GM12891 (cell line): ENCODE measurements at regions not wholly inside any gene's neighbourhood (a gene's known extent, or its start where the extent isn't known, plus 50 kb on each side); places are given as distances from the start of the nearest gene placed in this dataset.

ENCODE experiments used
- DNase-seq: peaks from one replicate; pipeline ENCODE4 v3.0.0; 2011; ENCODE audit warnings: low spot score; ENCODE audit not compliant: insufficient read length
- FAIRE-seq: peaks from 2 replicates; lab custom pipeline; 2011; peaks lifted over from hg19 to GRCh38; lab: Jason Lieb, UNC
- PAX5 ChIP-seq: IDR thresholded peaks from 2 replicates; pipeline ENCODE4 v1.6.1; 2011; ENCODE audit warnings: low read length, moderate library complexity, mild to moderate bottlenecking; ENCODE audit not compliant: insufficient read depth, severe bottlenecking
- POLR2A ChIP-seq: IDR thresholded peaks from 2 replicates; pipeline ENCODE4 v1.6.1; 2011; ENCODE audit warnings: low read depth, low read length, control low read depth
- POLR2AphosphoS5 ChIP-seq: IDR thresholded peaks from 2 replicates; pipeline ENCODE4 v1.6.1; 2011; ENCODE audit warnings: low read depth, low read length, control low read depth
- POU2F2 ChIP-seq: IDR thresholded peaks from 2 replicates; pipeline ENCODE4 v1.6.1; 2011; ENCODE audit warnings: low read depth, mild to moderate bottlenecking, control low read depth, low read length, moderate library complexity
- SPI1 ChIP-seq: IDR thresholded peaks from 2 replicates; pipeline ENCODE4 v1.6.1; 2011; ENCODE audit warnings: low read depth, low read length, control low read depth
- TAF1 ChIP-seq: IDR thresholded peaks from 2 replicates; pipeline ENCODE4 v1.6.1; 2011; ENCODE audit warnings: low read depth, low read length, control low read depth

- DNase-seq (no peak), FAIRE-seq (no peak)
- TF ChIP-seq POLR2A, result no peak
- no peak for TF ChIP-seq TAF1
- TF ChIP-seq SPI1, result no peak
- TF ChIP-seq PAX5, result no peak
- TF ChIP-seq POLR2AphosphoS5, result no peak
- TF ChIP-seq POU2F2, result no peak
Measured at GRCh38 chr5:171646102-171647042, 139.2 kb upstream of the SMIM23 start.

GRCh38 chr5:171647043-171647903 is 138.3 kb upstream of the SMIM23 start:
- no peak for TF ChIP-seq PAX5
- no peak for TF ChIP-seq SPI1
- TF ChIP-seq POU2F2, result no peak
- no peak for TF ChIP-seq POLR2A
- TF ChIP-seq TAF1, result no peak
- TF ChIP-seq POLR2AphosphoS5, result no peak
- no peak for FAIRE-seq
- DNase-seq, result no peak

GRCh38 chr5:171647904-171648260 is 137.7 kb upstream of the SMIM23 start:
- no peak for DNase-seq
- TF ChIP-seq SPI1 (no peak), POLR2AphosphoS5 (no peak), POLR2A (no peak), TAF1 (no peak), PAX5 (no peak), POU2F2 (no peak)
- FAIRE-seq, result no peak

GRCh38 chr5:171648279-171649074 is 137.1 kb upstream of the SMIM23 start:
- DNase-seq (no peak), FAIRE-seq (no peak)
- TF ChIP-seq POLR2AphosphoS5 (no peak), POU2F2 (no peak), TAF1 (no peak), SPI1 (no peak), POLR2A (no peak), PAX5 (no peak)

GRCh38 chr5:171649075-171649401 is 136.6 kb upstream of the SMIM23 start:
- FAIRE-seq (no peak), DNase-seq (no peak)
- TF ChIP-seq POU2F2, result no peak
- TF ChIP-seq POLR2A, result no peak
- no peak for TF ChIP-seq PAX5
- TF ChIP-seq POLR2AphosphoS5, result no peak

- FAIRE-seq (no peak), DNase-seq (no peak)
- TF ChIP-seq SPI1 (no peak), POU2F2 (no peak), POLR2AphosphoS5 (no peak), PAX5 (no peak), POLR2A (no peak), TAF1 (no peak)
Measured at GRCh38 chr5:171650597-171650996, 135.0 kb upstream of the SMIM23 start.

- no peak for TF ChIP-seq PAX5
- TF ChIP-seq POLR2AphosphoS5, result no peak
- TF ChIP-seq POLR2A, result no peak
- no peak for TF ChIP-seq POU2F2
- TF ChIP-seq TAF1, result no peak
- TF ChIP-seq SPI1, result no peak
- FAIRE-seq (no peak), DNase-seq (no peak)
Measured at GRCh38 chr5:171651102-171651501, 134.5 kb upstream of the SMIM23 start.

GRCh38 chr5:171654881-171655280 is 130.7 kb upstream of the SMIM23 start:
- no peak for FAIRE-seq

GRCh38 chr5:171657473-171657872 is 128.1 kb upstream of the SMIM23 start:
- TF ChIP-seq SPI1, result no peak
- DNase-seq, result no peak
- FAIRE-seq, result no peak

More at GRCh38 chr5:171654881-171655280, 130.7 kb upstream of the SMIM23 start:
- DNase-seq, result no peak
- no peak for TF ChIP-seq POLR2A
- TF ChIP-seq POLR2AphosphoS5, result no peak
- no peak for TF ChIP-seq TAF1
- no peak for TF ChIP-seq PAX5
- TF ChIP-seq SPI1, result no peak
- TF ChIP-seq POU2F2, result no peak

- TF ChIP-seq POLR2AphosphoS5 (no peak), POU2F2 (no peak), SPI1 (no peak), POLR2A (no peak), TAF1 (no peak), PAX5 (no peak)
- DNase-seq (no peak), FAIRE-seq (no peak)
Measured at GRCh38 chr5:171659896-171660295, 125.7 kb upstream of the SMIM23 start.
